ENCODE measurements at regions not wholly inside any gene's neighbourhood (a gene's known extent, or its start where the extent isn't known, plus 50 kb on each side); places are given as distances from the start of the nearest gene placed in this dataset.

- TF ChIP-seq CTCF (IDR thresholded peaks at IDR 0.05; ENCODE audit: extremely low read depth in 1 of 2, insufficient read depth in 1 of 2, low read depth in 1 of 2, low read length in 2 of 2), result no peak
- TF ChIP-seq POLR2AphosphoS5 (IDR thresholded peaks at IDR 0.05; ENCODE audit: insufficient read depth, low read depth, low read length), result no peak
- no peak for TF ChIP-seq EZH2 (IDR thresholded peaks at IDR 0.05; ENCODE audit: borderline replicate concordance, low read depth, low read length, severe bottlenecking)
- TF ChIP-seq FOS (IDR thresholded peaks at IDR 0.05; ENCODE audit: borderline replicate concordance, insufficient read depth, low read length), result no peak
- no peak for TF ChIP-seq POLR2A (IDR thresholded peaks at IDR 0.05; ENCODE audit: low read depth, low read length)
- TF ChIP-seq GATA2 (IDR thresholded peaks at IDR 0.05; ENCODE audit: insufficient read depth, insufficient read length, low read depth, low read length), result no peak
- TF ChIP-seq, protein P1, sequence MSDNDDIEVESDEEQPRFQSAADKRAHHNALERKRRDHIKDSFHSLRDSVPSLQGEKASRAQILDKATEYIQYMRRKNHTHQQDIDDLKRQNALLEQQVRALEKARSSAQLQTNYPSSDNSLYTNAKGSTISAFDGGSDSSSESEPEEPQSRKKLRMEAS (IDR thresholded peaks at IDR 0.05; ENCODE audit: insufficient read depth, insufficient read length), result no peak
- TF ChIP-seq JUN (IDR thresholded peaks at IDR 0.05; ENCODE audit: borderline replicate concordance, insufficient read depth, insufficient read length, low read depth), result no peak
These were observed 337.2 kb downstream of the C7orf25 start for GRCh38 chr7:42574685-42575084.
